H1 (cell line): ENCODE measurements at regions not wholly inside any gene's neighbourhood (a gene's known extent, or its start where the extent isn't known, plus 50 kb on each side); places are given as distances from the start of the nearest gene placed in this dataset.

Experiments used
- CTCF ChIA-PET: fragments of 300-600 bp; sonication (Branson Sonifier 250); formaldehyde crosslinking; loops from one replicate; lab custom pipeline; 2021; ENCODE audit not compliant: partially characterized antibody; lab: Charles Lee
- POLR2A ChIA-PET: fragments of 300-600 bp; sonication (Branson Sonifier 250); formaldehyde crosslinking; loops from one replicate; lab custom pipeline; 2021; ENCODE audit warnings: inconsistent platforms; ENCODE audit not compliant: partially characterized antibody; lab: Charles Lee
- DNase-seq, 2 experiments: peaks; one replicate each; pipeline versions ENCODE4 v3.0.0 to v3.0.0-alpha.2; 2010 to 2022; ENCODE audit warnings: low spot score in 2 of 2, low read depth in 1 of 2, mixed read lengths in 1 of 2
- FAIRE-seq: peaks from 2 replicates; lab custom pipeline; 2011; peaks lifted over from hg19 to GRCh38; lab: Jason Lieb, UNC
- H2AFZ ChIP-seq: 2 replicates; pipeline ENCODE4 v1.8.1; 2012; ENCODE audit warnings: low read length, inconsistent platforms
- H2AK5ac ChIP-seq: 2 replicates; pipeline ENCODE4 v1.6.1; 2013; ENCODE audit warnings: low read depth, low read length
- H2BK120ac ChIP-seq: replicated peaks from 2 replicates; pipeline ENCODE3; 2013; ENCODE audit warnings: low read depth, low read length, inconsistent platforms
- H2BK12ac ChIP-seq: 2 replicates; pipeline ENCODE4 v1.6.1; 2013; ENCODE audit warnings: low read depth, low read length
- H2BK15ac ChIP-seq: 2 replicates; pipeline ENCODE4 v1.6.1; 2013; ENCODE audit warnings: low read length
- H2BK20ac ChIP-seq: 2 replicates; pipeline ENCODE4 v1.6.1; 2013; ENCODE audit warnings: low read length
- H2BK5ac ChIP-seq: 2 replicates; pipeline ENCODE4 v1.6.1; 2013; ENCODE audit warnings: low read depth, low read length
- H3K14ac ChIP-seq: 2 replicates; pipeline ENCODE4 v1.6.1; 2013; ENCODE audit warnings: inconsistent platforms; ENCODE audit not compliant: insufficient read length
- H3K18ac ChIP-seq: 2 replicates; pipeline ENCODE4 v1.6.1; 2013; ENCODE audit warnings: low read length; ENCODE audit errors: extremely low read depth
- H3K23ac ChIP-seq: 2 replicates; pipeline ENCODE4 v1.6.1; 2013; ENCODE audit warnings: inconsistent platforms; ENCODE audit not compliant: insufficient read length
- H3K23me2 ChIP-seq: 2 replicates; pipeline ENCODE4 v1.6.1; 2013; ENCODE audit warnings: low read depth, low read length
- H3K27ac ChIP-seq: 2 replicates; pipeline ENCODE4 v1.6.1; 2011; ENCODE audit warnings: low read depth, low read length, inconsistent platforms
- H3K27me3 ChIP-seq, 4 experiments: replicated peaks in 1 of 4; 1 replicate in 1 of 4; 2 replicates in 3 of 4; pipeline versions ENCODE4 v1.6.1 to v1.8.1; 2011 to 2013; ENCODE audit warnings: low read length in 3 of 4, mild to moderate bottlenecking in 3 of 4, inconsistent platforms in 2 of 4, mixed read lengths in 2 of 4, moderate library complexity in 1 of 4; ENCODE audit not compliant: control insufficient read depth in 3 of 4, insufficient read depth in 3 of 4; ENCODE audit errors: extremely low read depth in 1 of 4
- H3K36me3 ChIP-seq, 4 experiments: 2 replicates each; pipeline versions ENCODE4 v1.6.1 to v1.8.1; 2011 to 2013; ENCODE audit warnings: mild to moderate bottlenecking in 4 of 4, low read length in 3 of 4, moderate library complexity in 2 of 4, control low read depth in 1 of 4, inconsistent platforms in 1 of 4; ENCODE audit not compliant: insufficient read depth in 4 of 4, control insufficient read depth in 2 of 4
- H3K4ac ChIP-seq: replicated peaks from 2 replicates; pipeline ENCODE3; 2013; ENCODE audit warnings: low read length, low read depth, mixed read lengths, inconsistent platforms; ENCODE audit not compliant: insufficient read length
- H3K4me1 ChIP-seq, 4 experiments: replicated peaks in 1 of 4; 1 replicate in 1 of 4; 2 replicates in 3 of 4; pipeline versions ENCODE4 v1.6.1 to v1.8.1; 2011 to 2013; ENCODE audit warnings: low read length in 3 of 4, inconsistent platforms in 2 of 4, mixed read lengths in 1 of 4; ENCODE audit not compliant: insufficient read depth in 4 of 4, control insufficient read depth in 3 of 4
- H3K4me2 ChIP-seq, 2 experiments: 2 replicates each; pipeline versions ENCODE4 v1.6.1 to v1.8.1; 2011 to 2013; ENCODE audit warnings: low read depth in 2 of 2, low read length in 2 of 2, control low read depth in 1 of 2, inconsistent platforms in 1 of 2, mild to moderate bottlenecking in 1 of 2; ENCODE audit not compliant: insufficient read depth in 1 of 2
- H3K4me3 ChIP-seq, 4 experiments: fragments of 200-600, 300-600 bp in 1 of 4; sonication (generic), shearing (Covaris generic), sonication (Bioruptor Twin) in 1 of 4; 2 replicates each; pipeline versions ENCODE4 v1.5.1 to v1.8.1; 2011 to 2016; ENCODE audit warnings: low read length in 4 of 4, low read depth in 3 of 4, control low read depth in 2 of 4, inconsistent platforms in 2 of 4, mild to moderate bottlenecking in 2 of 4, mixed read lengths in 1 of 4, moderate library complexity in 1 of 4; ENCODE audit not compliant: insufficient read depth in 2 of 4; ENCODE audit errors: extremely low read depth in 1 of 4
- H3K56ac ChIP-seq: replicated peaks from 2 replicates; pipeline ENCODE3; 2013; ENCODE audit warnings: low read depth, mild to moderate bottlenecking, mixed read lengths, low read length, inconsistent platforms; ENCODE audit not compliant: insufficient read length
- H3K79me1 ChIP-seq: 2 replicates; pipeline ENCODE4 v1.6.1; 2013; ENCODE audit warnings: low read depth, low read length, control low read depth
- H3K79me2 ChIP-seq, 2 experiments: 2 replicates each; pipeline versions ENCODE4 v1.6.1 to v1.8.1; 2012 to 2013; ENCODE audit warnings: low read length in 2 of 2, mild to moderate bottlenecking in 2 of 2, inconsistent platforms in 1 of 2; ENCODE audit not compliant: insufficient read depth in 2 of 2, control insufficient read depth in 1 of 2
- H3K9ac ChIP-seq, 4 experiments: replicated peaks in 1 of 4; 1 replicate in 1 of 4; 2 replicates in 3 of 4; pipeline versions ENCODE4 v1.6.1 to v1.8.1; 2011 to 2013; ENCODE audit warnings: low read depth in 3 of 4, low read length in 3 of 4, control low read depth in 2 of 4, mild to moderate bottlenecking in 2 of 4, moderate library complexity in 2 of 4, inconsistent platforms in 1 of 4; ENCODE audit errors: extremely low read depth in 1 of 4
- H3K9me3 ChIP-seq, 2 experiments: 2 replicates each; pipeline versions ENCODE4 v1.6.1 to v1.8.1; 2012 to 2013; ENCODE audit warnings: mild to moderate bottlenecking in 2 of 2, moderate library complexity in 2 of 2, control low read depth in 1 of 2, inconsistent platforms in 1 of 2, low read depth in 1 of 2, low read length in 1 of 2, mixed read lengths in 1 of 2; ENCODE audit not compliant: insufficient read depth in 2 of 2
- H4K20me1 ChIP-seq, 2 experiments: replicated peaks in 1 of 2; 2 replicates each; pipeline versions ENCODE3 to v1.8.1; 2011 to 2013; ENCODE audit warnings: inconsistent platforms in 2 of 2, low read length in 2 of 2, mild to moderate bottlenecking in 1 of 2; ENCODE audit not compliant: insufficient read depth in 2 of 2, control insufficient read depth in 1 of 2
- H4K5ac ChIP-seq: 2 replicates; pipeline ENCODE4 v1.6.1; 2013; ENCODE audit warnings: low read length, low read depth, mixed read lengths, inconsistent platforms; ENCODE audit not compliant: insufficient read length
- H4K8ac ChIP-seq: 2 replicates; pipeline ENCODE4 v1.8.0; 2013; ENCODE audit warnings: mild to moderate bottlenecking, moderate library complexity, low read length, inconsistent platforms; ENCODE audit not compliant: insufficient read depth; ENCODE audit errors: extremely low read depth
- H4K91ac ChIP-seq: replicated peaks from 2 replicates; pipeline ENCODE3; 2013; ENCODE audit warnings: low read length, mixed read lengths, inconsistent platforms; ENCODE audit not compliant: insufficient read length
- ASH2L ChIP-seq: fragments of 200-600, 300-600 bp; sonication (generic); IDR thresholded peaks from one replicate; pipeline ENCODE4 v1.7.1; 2017; ENCODE audit warnings: low read length
- CBX8 ChIP-seq: fragments of 300-800, 300-1000 bp; sonication (generic); IDR thresholded peaks from 2 replicates; pipeline ENCODE4 v1.7.1; 2016; ENCODE audit warnings: low read depth, low read length, borderline replicate concordance
- CTBP2 ChIP-seq: IDR thresholded peaks from 2 replicates; pipeline ENCODE4 v1.7.0; 2011; ENCODE audit warnings: borderline replicate concordance, mild to moderate bottlenecking, moderate library complexity, mixed read lengths, low read length; ENCODE audit not compliant: insufficient read depth, insufficient read length
- EGR1 ChIP-seq: IDR thresholded peaks from 2 replicates; pipeline ENCODE4 v1.6.1; 2011; ENCODE audit warnings: low read depth, low read length, borderline replicate concordance
- EZH2 ChIP-seq: fragments of 200-600 bp; sonication (generic); IDR thresholded peaks from 2 replicates; pipeline ENCODE4 v1.7.1; 2012; ENCODE audit warnings: low read depth, mild to moderate bottlenecking, moderate library complexity, low read length, inconsistent platforms; ENCODE audit not compliant: severe bottlenecking
- JUND ChIP-seq: IDR thresholded peaks from 2 replicates; pipeline ENCODE4 v1.6.1; 2011; ENCODE audit warnings: mild to moderate bottlenecking, improper control_type of control experiment, low read length
- KDM4A ChIP-seq: IDR thresholded peaks from one replicate; pipeline ENCODE4 v1.7.1; 2012; ENCODE audit warnings: low read depth, mild to moderate bottlenecking, moderate library complexity, low read length, inconsistent platforms; ENCODE audit not compliant: severe bottlenecking
- KDM5A ChIP-seq: fragments of 200-600 bp; IDR thresholded peaks from 2 replicates; pipeline ENCODE4 v1.7.1; 2012; ENCODE audit warnings: mild to moderate bottlenecking, low read length, inconsistent platforms, mixed read lengths
- RNF2 ChIP-seq: fragments of 200-900, 300-1000 bp; sonication (generic); IDR thresholded peaks from 2 replicates; pipeline ENCODE4 v1.7.1; 2016; ENCODE audit warnings: borderline replicate concordance, low read depth, mild to moderate bottlenecking, antibody characterized with exemption, low read length; ENCODE audit not compliant: poor library complexity, severe bottlenecking; ENCODE audit errors: missing control alignments
- RXRA ChIP-seq: IDR thresholded peaks from 2 replicates; pipeline ENCODE4 v1.6.1; 2011; ENCODE audit warnings: low read depth, mild to moderate bottlenecking, low read length, moderate library complexity; ENCODE audit not compliant: insufficient read depth
- SAP30 ChIP-seq: fragments of 300-600 bp; sonication (generic); IDR thresholded peaks from 2 replicates; pipeline ENCODE4 v1.7.1; 2012; ENCODE audit warnings: low read length, moderate library complexity, mild to moderate bottlenecking, inconsistent platforms; ENCODE audit not compliant: insufficient read depth, insufficient replicate concordance
- SIN3A ChIP-seq, 2 experiments: IDR thresholded peaks in 1 of 2; conservative IDR thresholded peaks in 1 of 2; 2 replicates each; pipeline ENCODE4 v1.6.1; 2011 to 2012; ENCODE audit warnings: low read length in 2 of 2, improper control_type of control experiment in 1 of 2, low read depth in 1 of 2, mild to moderate bottlenecking in 1 of 2
- SP2 ChIP-seq: IDR thresholded peaks from 2 replicates; pipeline ENCODE4 v1.6.1; 2012; ENCODE audit warnings: mild to moderate bottlenecking, low read length, inconsistent platforms
- SP4 ChIP-seq: IDR thresholded peaks from 2 replicates; pipeline ENCODE4 v1.6.1; 2012; ENCODE audit warnings: low read length, inconsistent platforms
- WGBS, 2 experiments: shearing (Covaris generic) in 1 of 2; methylation state at CpG; one replicate each; pipeline versions ENCODE4 v1.1.6 to v1.1.7; 2013 to 2015; ENCODE audit warnings: low lambda C conversion rate in 2 of 2, mixed read lengths in 2 of 2, inconsistent platforms in 1 of 2, low coverage in 1 of 2, missing lambda C conversion rate in 1 of 2; ENCODE audit not compliant: insufficient replicate concordance in 2 of 2, insufficient coverage in 1 of 2, insufficient read length in 1 of 2; ENCODE audit errors: extremely low coverage in 1 of 2, missing lambda C conversion rate in 1 of 2; 5-methylcytosine and 5-hydroxymethylcytosine counted together

- no peak overlapping the region for H2BK120ac ChIP-seq
- H2BK15ac ChIP-seq: no peak overlapping the region
- H3K23me2 ChIP-seq: no peaks in the 10 kb centered on the region
- no peaks in the 10 kb centered on the region for H3K79me1 ChIP-seq
- no peak overlapping the region for H4K5ac ChIP-seq
- H3K56ac ChIP-seq: no peak overlapping the region
- H3K79me2 ChIP-seq: no peaks in the 10 kb centered on the region; a peak in 1 of 4 replicates
- TF ChIP-seq RNF2 (no peak), JUND (no peak), ASH2L (no peak), CBX8 (no peak), SIN3A (conservative IDR thresholded peaks at IDR 0.05 in 1 of 2, IDR thresholded peaks at IDR 0.05 in 1 of 2; ENCODE audit: low read depth in 1 of 2, low read length in 2 of 2) (no peak), SAP30 (no peak), SP2 (no peak), CTBP2 (no peak), KDM4A (no peak), KDM5A (no peak), SP4 (no peak), EGR1 (no peak), RXRA (no peak), EZH2 (no peak)
- peak overlapping the region in 1 of 4 experiments; percentile 27; a peak in 1 of 8 replicates for H3K4me3 ChIP-seq
- H3K4me1 ChIP-seq: peaks cover 0 to 11% (median 5%) of the 10 kb centered on the region in 4 experiments; a peak in 3 of 7 replicates
- no peak overlapping the region for H4K8ac ChIP-seq
- H3K27ac ChIP-seq: no peak overlapping the region
- no peaks in the 10 kb centered on the region for H3K36me3 ChIP-seq
- DNase-seq (no peak), FAIRE-seq (no peak)
- no peak overlapping the region for H2BK20ac ChIP-seq
- no peaks in the 10 kb centered on the region for H4K20me1 ChIP-seq
- peak overlapping the region in 1 of 2 experiments; percentile 41; a peak in 1 of 4 replicates for H3K4me2 ChIP-seq
- no peak overlapping the region; the same call in 1 of the 2 replicates for H2BK12ac ChIP-seq
- no peak overlapping the region for H3K14ac ChIP-seq
- peaks cover 23 to 55% (median 35%) of the 10 kb centered on the region in 4 experiments for H3K27me3 ChIP-seq
- H2AFZ ChIP-seq: no peak overlapping the region
- no peak overlapping the region for H2BK5ac ChIP-seq
- POLR2A ChIA-PET: no interaction called here
- H3K23ac ChIP-seq: no peak overlapping the region
- H4K91ac ChIP-seq: no peak overlapping the region
- 90% methylated on average over 1 of the region's 1 CpG; no CpG with 5 or more reads in 1 of the 2 experiments for WGBS, 2 experiments
- no peak overlapping the region for H3K18ac ChIP-seq
- CTCF ChIA-PET: interaction anchor here (0.5 to 2.1 kb wide), 2 partner anchors 41 to 810 kb away, joined by 3 to 9 read pairs; no protein-coding TSS in a partner anchor
- no peak overlapping the region for H3K9ac ChIP-seq
- H3K4ac ChIP-seq: no peak overlapping the region
- no peak overlapping the region for H2AK5ac ChIP-seq
- no peaks in the 10 kb centered on the region for H3K9me3 ChIP-seq
Observed at GRCh38 chr12:88952562-88952942, 372.3 kb upstream of the KITLG start.
